NB4 (cell line): ENCODE measurements at regions not wholly inside any gene's neighbourhood (a gene's known extent, or its start where the extent isn't known, plus 50 kb on each side); places are given as distances from the start of the nearest gene placed in this dataset.

ENCODE experiments used
- DNase-seq: peaks from one replicate; pipeline ENCODE4 v3.0.0; 2010; ENCODE audit warnings: low read depth
- H3K4me3 ChIP-seq: one replicate; pipeline ENCODE4 v1.5.1; 2011; ENCODE audit warnings: mild to moderate bottlenecking, low read depth, low read length, moderate library complexity
- CTCF ChIP-seq: IDR thresholded peaks from one replicate; pipeline ENCODE4 v1.5.1; 2012; ENCODE audit warnings: low read depth, low read length
- MAX ChIP-seq: IDR thresholded peaks from 2 replicates; pipeline ENCODE4 v1.6.1; 2011; ENCODE audit warnings: low read depth, low read length
- MYC ChIP-seq: IDR thresholded peaks from 2 replicates; pipeline ENCODE4 v1.6.1; 2011; ENCODE audit warnings: low read depth, low read length
- POLR2A ChIP-seq: IDR thresholded peaks from 2 replicates; pipeline ENCODE4 v1.6.1; 2011; ENCODE audit warnings: mild to moderate bottlenecking; ENCODE audit not compliant: insufficient read length; ENCODE audit errors: extremely low read depth

GRCh38 chr6:164007881-164008280 lies 593.4 kb downstream of the QKI start:
- no peak overlapping the region for H3K4me3 ChIP-seq
- TF ChIP-seq CTCF (no peak), MYC (no peak), POLR2A (no peak), MAX (no peak)
- DNase-seq: no peak

- no peak for DNase-seq
- no peak for TF ChIP-seq MYC
- no peak for TF ChIP-seq CTCF
- no peak for TF ChIP-seq POLR2A
- no peak for TF ChIP-seq MAX
- H3K4me3 ChIP-seq: no peak overlapping the region
Observed at GRCh38 chr6:164006459-164006858, 591.9 kb downstream of the QKI start.

- no peak overlapping the region for H3K4me3 ChIP-seq
- TF ChIP-seq POLR2A: no peak
- no peak for TF ChIP-seq MYC
- DNase-seq: no peak
Observed at GRCh38 chr6:164005004-164005711, 590.6 kb downstream of the QKI start.

- no peak for DNase-seq
- TF ChIP-seq CTCF (no peak), MAX (no peak), POLR2A (no peak), MYC (no peak)
- no peak overlapping the region for H3K4me3 ChIP-seq
Observed at GRCh38 chr6:164000276-164000675, 585.8 kb downstream of the QKI start.

- TF ChIP-seq CTCF (no peak), MAX (no peak), MYC (no peak), POLR2A (no peak)
- H3K4me3 ChIP-seq: no peak overlapping the region
- no peak for DNase-seq
Observed at GRCh38 chr6:163999475-164000125, 585.1 kb downstream of the QKI start.

GRCh38 chr6:163998496-163998895 lies 584.0 kb downstream of the QKI start:
- no peak for TF ChIP-seq MAX
- TF ChIP-seq MYC: no peak
- TF ChIP-seq CTCF: no peak
- TF ChIP-seq POLR2A: no peak
- DNase-seq: no peak
- H3K4me3 ChIP-seq: no peak overlapping the region
